ENCODE measurements at regions not wholly inside any gene's neighbourhood (a gene's known extent, or its start where the extent isn't known, plus 50 kb on each side); places are given as distances from the start of the nearest gene placed in this dataset.

- DNase-seq (ENCODE audit: low spot score) = no peak
Measured at GRCh38 chr2:191514613-191515012, 163.3 kb upstream of the NABP1 start.

- no peak for DNase-seq (ENCODE audit: low spot score)
Measured at GRCh38 chr2:191515551-191515950, 162.4 kb upstream of the NABP1 start.

GRCh38 chr2:191516260-191516659 lies 161.7 kb upstream of the NABP1 start:
- no peak for DNase-seq (ENCODE audit: low spot score)

- no peak for DNase-seq (ENCODE audit: low spot score)
Measured at GRCh38 chr2:191521608-191522208, 156.2 kb upstream of the NABP1 start.

GRCh38 chr2:191522478-191523120 lies 155.3 kb upstream of the NABP1 start:
- no peak for DNase-seq (ENCODE audit: low spot score)

GRCh38 chr2:191526091-191526490 lies 151.8 kb upstream of the NABP1 start:
- DNase-seq (ENCODE audit: low spot score) = no peak

GRCh38 chr2:191526536-191526935 lies 151.4 kb upstream of the NABP1 start:
- no peak for DNase-seq (ENCODE audit: low spot score)

GRCh38 chr2:191526953-191527556 lies 150.9 kb upstream of the NABP1 start:
- DNase-seq (ENCODE audit: low spot score) = no peak

- no peak for DNase-seq (ENCODE audit: low spot score)
Measured at GRCh38 chr2:191530618-191531017, 147.3 kb upstream of the NABP1 start.

- DNase-seq (ENCODE audit: low spot score) = no peak
Measured at GRCh38 chr2:191533693-191534180, 144.2 kb upstream of the NABP1 start.

GRCh38 chr2:191537921-191538320 lies 140.0 kb upstream of the NABP1 start:
- no peak for DNase-seq (ENCODE audit: low spot score)

- DNase-seq (ENCODE audit: low spot score) = no peak
Measured at GRCh38 chr2:191538334-191538903, 139.5 kb upstream of the NABP1 start.

- DNase-seq (ENCODE audit: low spot score) = no peak
Measured at GRCh38 chr2:191539068-191539467, 138.9 kb upstream of the NABP1 start.

- DNase-seq (ENCODE audit: low spot score) = no peak
Measured at GRCh38 chr2:191540681-191541080, 137.3 kb upstream of the NABP1 start.

- DNase-seq (ENCODE audit: low spot score) = no peak
Measured at GRCh38 chr2:191543708-191544107, 134.2 kb upstream of the NABP1 start.

- no peak for DNase-seq (ENCODE audit: low spot score)
Measured at GRCh38 chr2:191544461-191545062, 133.4 kb upstream of the NABP1 start.

GRCh38 chr2:191545361-191545760 lies 132.6 kb upstream of the NABP1 start:
- no peak for DNase-seq (ENCODE audit: low spot score)

GRCh38 chr2:191552066-191552465 lies 125.9 kb upstream of the NABP1 start:
- no peak for DNase-seq (ENCODE audit: low spot score)

GRCh38 chr2:191554240-191554639 lies 123.7 kb upstream of the NABP1 start:
- DNase-seq (ENCODE audit: low spot score) = no peak

- peak; percentile 78 for DNase-seq (ENCODE audit: low spot score)
Measured at GRCh38 chr2:191555092-191555742, 122.7 kb upstream of the NABP1 start.

- no peak for DNase-seq (ENCODE audit: low spot score)
Measured at GRCh38 chr2:191556463-191556862, 121.5 kb upstream of the NABP1 start.

- no peak for DNase-seq (ENCODE audit: low spot score)
Measured at GRCh38 chr2:191557841-191558240, 120.1 kb upstream of the NABP1 start.

Data from left forelimb (tissue), 1 donor.